ENCODE measurements at regions not wholly inside any gene's neighbourhood (a gene's known extent, or its start where the extent isn't known, plus 50 kb on each side); places are given as distances from the start of the nearest gene placed in this dataset.

- H2AFZ ChIP-seq (ENCODE audit: low read depth, low read length), result no peak overlapping the region
- no peaks in the 10 kb centered on the region for H3K9me3 ChIP-seq (ENCODE audit: insufficient read depth, low read length)
- no peaks in the 10 kb centered on the region for H3K4me1 ChIP-seq (ENCODE audit: low read length)
These were observed 565.3 kb upstream of the SLITRK1 start for GRCh38 chr13:84447640-84447978.

GRCh38 chr13:84446972-84447639 is 564.8 kb upstream of the SLITRK1 start:
- Histone ChIP-seq H3K36me3 (replicated peaks; ENCODE audit: low read depth, low read length) (no peaks in the 10 kb centered on the region), H3K27ac (ENCODE audit: low read length) (no peak overlapping the region), H3K79me2 (ENCODE audit: low read length) (no peaks in the 10 kb centered on the region), H2AFZ (ENCODE audit: low read depth, low read length) (no peak overlapping the region), H3K4me2 (ENCODE audit: low read length) (no peak overlapping the region), H3K9me3 (ENCODE audit: insufficient read depth, low read length) (no peaks in the 10 kb centered on the region), H3K4me1 (ENCODE audit: low read length) (no peaks in the 10 kb centered on the region), H3K27me3 (ENCODE audit: low read depth, low read length) (no peaks in the 10 kb centered on the region), H3K4me3 (ENCODE audit: low read length) (no peak overlapping the region), H3K9ac (ENCODE audit: low read length) (no peak overlapping the region), H4K20me1 (ENCODE audit: insufficient read depth, low read length) (no peaks in the 10 kb centered on the region)
- TF ChIP-seq CTCF (IDR thresholded peaks at IDR 0.05; ENCODE audit: low read depth, low read length) (no peak), EZH2phosphoT487 (IDR thresholded peaks at IDR 0.05; ENCODE audit: low read depth) (no peak)

More at GRCh38 chr13:84447640-84447978, 565.3 kb upstream of the SLITRK1 start:
- H3K79me2 ChIP-seq (ENCODE audit: low read length), result no peaks in the 10 kb centered on the region
- no peak overlapping the region for H3K27ac ChIP-seq (ENCODE audit: low read length)
- no peaks in the 10 kb centered on the region for H4K20me1 ChIP-seq (ENCODE audit: insufficient read depth, low read length)
- H3K27me3 ChIP-seq (ENCODE audit: low read depth, low read length), result no peaks in the 10 kb centered on the region
- no peaks in the 10 kb centered on the region for H3K36me3 ChIP-seq (replicated peaks; ENCODE audit: low read depth, low read length)
- no peak overlapping the region for H3K4me2 ChIP-seq (ENCODE audit: low read length)
- no peak overlapping the region for H3K9ac ChIP-seq (ENCODE audit: low read length)
- TF ChIP-seq CTCF (IDR thresholded peaks at IDR 0.05; ENCODE audit: low read depth, low read length) (no peak), EZH2phosphoT487 (IDR thresholded peaks at IDR 0.05; ENCODE audit: low read depth) (no peak)
- H3K4me3 ChIP-seq (ENCODE audit: low read length), result no peak overlapping the region

GRCh38 chr13:84445776-84446175 is 563.5 kb upstream of the SLITRK1 start:
- no peaks in the 10 kb centered on the region for H3K4me1 ChIP-seq (ENCODE audit: low read length)
- no peaks in the 10 kb centered on the region for H4K20me1 ChIP-seq (ENCODE audit: insufficient read depth, low read length)
- no peak overlapping the region for H3K4me2 ChIP-seq (ENCODE audit: low read length)
- no peak overlapping the region for H3K27ac ChIP-seq (ENCODE audit: low read length)
- H3K79me2 ChIP-seq (ENCODE audit: low read length), result no peaks in the 10 kb centered on the region
- TF ChIP-seq CTCF (IDR thresholded peaks at IDR 0.05; ENCODE audit: low read depth, low read length), result no peak
- no peak for TF ChIP-seq EZH2phosphoT487 (IDR thresholded peaks at IDR 0.05; ENCODE audit: low read depth)
- H3K9ac ChIP-seq (ENCODE audit: low read length), result no peak overlapping the region
- H3K36me3 ChIP-seq (replicated peaks; ENCODE audit: low read depth, low read length), result no peaks in the 10 kb centered on the region
- H2AFZ ChIP-seq (ENCODE audit: low read depth, low read length), result no peak overlapping the region
- no peak overlapping the region for H3K4me3 ChIP-seq (ENCODE audit: low read length)
- no peaks in the 10 kb centered on the region for H3K27me3 ChIP-seq (ENCODE audit: low read depth, low read length)
- no peaks in the 10 kb centered on the region for H3K9me3 ChIP-seq (ENCODE audit: insufficient read depth, low read length)

GRCh38 chr13:84443463-84443862 is 561.2 kb upstream of the SLITRK1 start:
- Histone ChIP-seq H3K79me2 (ENCODE audit: low read length) (no peaks in the 10 kb centered on the region), H3K4me2 (ENCODE audit: low read length) (no peak overlapping the region), H3K9ac (ENCODE audit: low read length) (no peak overlapping the region), H2AFZ (ENCODE audit: low read depth, low read length) (no peak overlapping the region), H3K4me1 (ENCODE audit: low read length) (no peaks in the 10 kb centered on the region), H3K36me3 (replicated peaks; ENCODE audit: low read depth, low read length) (no peaks in the 10 kb centered on the region), H3K27ac (ENCODE audit: low read length) (no peak overlapping the region), H3K4me3 (ENCODE audit: low read length) (no peak overlapping the region), H4K20me1 (ENCODE audit: insufficient read depth, low read length) (no peaks in the 10 kb centered on the region), H3K27me3 (ENCODE audit: low read depth, low read length) (no peaks in the 10 kb centered on the region), H3K9me3 (ENCODE audit: insufficient read depth, low read length) (no peaks in the 10 kb centered on the region)
- no peak for TF ChIP-seq EZH2phosphoT487 (IDR thresholded peaks at IDR 0.05; ENCODE audit: low read depth)
- TF ChIP-seq CTCF (IDR thresholded peaks at IDR 0.05; ENCODE audit: low read depth, low read length), result no peak
